ENCODE measurements at regions not wholly inside any gene's neighbourhood (a gene's known extent, or its start where the extent isn't known, plus 50 kb on each side); places are given as distances from the start of the nearest gene placed in this dataset.

DNA sequence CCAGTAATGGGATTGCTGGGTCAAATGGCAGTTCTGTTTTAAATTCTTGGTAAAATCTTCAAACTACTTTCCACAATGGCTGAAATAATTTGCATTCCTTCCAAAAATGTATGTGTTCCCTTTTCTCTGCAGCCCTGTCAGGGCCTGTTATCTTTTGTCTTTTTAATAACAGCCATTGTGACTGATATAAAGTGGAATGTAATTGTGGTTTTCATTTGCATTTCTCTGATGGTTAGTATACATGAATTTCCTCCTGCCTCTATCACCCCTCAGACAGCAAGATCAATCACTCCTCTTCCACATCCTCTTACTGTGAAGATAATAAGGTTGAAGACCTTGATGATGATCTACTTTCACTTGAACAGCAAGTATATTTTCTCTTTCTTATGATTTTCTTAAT lies 304.8 kb upstream of the FSIP2 start:
- no peaks in the 10 kb centered on the region for H3K36me3 ChIP-seq (ENCODE audit: control insufficient read depth, insufficient read depth, low read length)
- ChIA-PET CTCF (no interaction called here), POLR2A (no interaction called here)
- no peak for DNase-seq (ENCODE audit: low read depth, low spot score)
- no peak overlapping the region for H3K27ac ChIP-seq (ENCODE audit: low read length)
- intact Hi-C loops (cut with micrococcal nuclease; ENCODE audit: unreplicated experiment), result no loop called here
- no peaks in the 10 kb centered on the region for H3K4me1 ChIP-seq (ENCODE audit: control insufficient read depth, insufficient read depth, low read length)
- in situ Hi-C loops (cut with HindIII; ENCODE audit: low pct_unique_long_range_greater_than_20kb, low sequenced_read_pairs), result no loop called here
- ATAC-seq, result no peak
- H3K9me3 ChIP-seq (ENCODE audit: control insufficient read depth, insufficient read depth, low read depth, low read length), result no peaks in the 10 kb centered on the region
- BruUV-seq (replicated peaks), result no TSS peak
- TF ChIP-seq, protein P1, sequence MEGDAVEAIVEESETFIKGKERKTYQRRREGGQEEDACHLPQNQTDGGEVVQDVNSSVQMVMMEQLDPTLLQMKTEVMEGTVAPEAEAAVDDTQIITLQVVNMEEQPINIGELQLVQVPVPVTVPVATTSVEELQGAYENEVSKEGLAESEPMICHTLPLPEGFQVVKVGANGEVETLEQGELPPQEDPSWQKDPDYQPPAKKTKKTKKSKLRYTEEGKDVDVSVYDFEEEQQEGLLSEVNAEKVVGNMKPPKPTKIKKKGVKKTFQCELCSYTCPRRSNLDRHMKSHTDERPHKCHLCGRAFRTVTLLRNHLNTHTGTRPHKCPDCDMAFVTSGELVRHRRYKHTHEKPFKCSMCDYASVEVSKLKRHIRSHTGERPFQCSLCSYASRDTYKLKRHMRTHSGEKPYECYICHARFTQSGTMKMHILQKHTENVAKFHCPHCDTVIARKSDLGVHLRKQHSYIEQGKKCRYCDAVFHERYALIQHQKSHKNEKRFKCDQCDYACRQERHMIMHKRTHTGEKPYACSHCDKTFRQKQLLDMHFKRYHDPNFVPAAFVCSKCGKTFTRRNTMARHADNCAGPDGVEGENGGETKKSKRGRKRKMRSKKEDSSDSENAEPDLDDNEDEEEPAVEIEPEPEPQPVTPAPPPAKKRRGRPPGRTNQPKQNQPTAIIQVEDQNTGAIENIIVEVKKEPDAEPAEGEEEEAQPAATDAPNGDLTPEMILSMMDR (IDR thresholded peaks at IDR 0.05), result no peak
- no peak for TF ChIP-seq POLR2AphosphoS5 (IDR thresholded peaks at IDR 0.05; ENCODE audit: low read depth, low read length)
- TF ChIP-seq, protein P2, sequence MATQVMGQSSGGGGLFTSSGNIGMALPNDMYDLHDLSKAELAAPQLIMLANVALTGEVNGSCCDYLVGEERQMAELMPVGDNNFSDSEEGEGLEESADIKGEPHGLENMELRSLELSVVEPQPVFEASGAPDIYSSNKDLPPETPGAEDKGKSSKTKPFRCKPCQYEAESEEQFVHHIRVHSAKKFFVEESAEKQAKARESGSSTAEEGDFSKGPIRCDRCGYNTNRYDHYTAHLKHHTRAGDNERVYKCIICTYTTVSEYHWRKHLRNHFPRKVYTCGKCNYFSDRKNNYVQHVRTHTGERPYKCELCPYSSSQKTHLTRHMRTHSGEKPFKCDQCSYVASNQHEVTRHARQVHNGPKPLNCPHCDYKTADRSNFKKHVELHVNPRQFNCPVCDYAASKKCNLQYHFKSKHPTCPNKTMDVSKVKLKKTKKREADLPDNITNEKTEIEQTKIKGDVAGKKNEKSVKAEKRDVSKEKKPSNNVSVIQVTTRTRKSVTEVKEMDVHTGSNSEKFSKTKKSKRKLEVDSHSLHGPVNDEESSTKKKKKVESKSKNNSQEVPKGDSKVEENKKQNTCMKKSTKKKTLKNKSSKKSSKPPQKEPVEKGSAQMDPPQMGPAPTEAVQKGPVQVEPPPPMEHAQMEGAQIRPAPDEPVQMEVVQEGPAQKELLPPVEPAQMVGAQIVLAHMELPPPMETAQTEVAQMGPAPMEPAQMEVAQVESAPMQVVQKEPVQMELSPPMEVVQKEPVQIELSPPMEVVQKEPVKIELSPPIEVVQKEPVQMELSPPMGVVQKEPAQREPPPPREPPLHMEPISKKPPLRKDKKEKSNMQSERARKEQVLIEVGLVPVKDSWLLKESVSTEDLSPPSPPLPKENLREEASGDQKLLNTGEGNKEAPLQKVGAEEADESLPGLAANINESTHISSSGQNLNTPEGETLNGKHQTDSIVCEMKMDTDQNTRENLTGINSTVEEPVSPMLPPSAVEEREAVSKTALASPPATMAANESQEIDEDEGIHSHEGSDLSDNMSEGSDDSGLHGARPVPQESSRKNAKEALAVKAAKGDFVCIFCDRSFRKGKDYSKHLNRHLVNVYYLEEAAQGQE (IDR thresholded peaks at IDR 0.05; ENCODE audit: insufficient read depth in 1 of 2, low read depth in 2 of 2, low read length in 1 of 2), result no peak
- no peak for TF ChIP-seq TCF7L2 (IDR thresholded peaks at IDR 0.05; ENCODE audit: low read depth, low read length)
- TF ChIP-seq SIN3A (IDR thresholded peaks at IDR 0.05; ENCODE audit: borderline replicate concordance, insufficient read depth, low read depth, low read length), result no peak
- H3K27me3 ChIP-seq (ENCODE audit: control insufficient read depth, insufficient read depth, low read length), result no peaks in the 10 kb centered on the region
- no peak overlapping the region for H3K4me3 ChIP-seq (ENCODE audit: low read depth in 2 of 2, low read length in 2 of 2)

DNA sequence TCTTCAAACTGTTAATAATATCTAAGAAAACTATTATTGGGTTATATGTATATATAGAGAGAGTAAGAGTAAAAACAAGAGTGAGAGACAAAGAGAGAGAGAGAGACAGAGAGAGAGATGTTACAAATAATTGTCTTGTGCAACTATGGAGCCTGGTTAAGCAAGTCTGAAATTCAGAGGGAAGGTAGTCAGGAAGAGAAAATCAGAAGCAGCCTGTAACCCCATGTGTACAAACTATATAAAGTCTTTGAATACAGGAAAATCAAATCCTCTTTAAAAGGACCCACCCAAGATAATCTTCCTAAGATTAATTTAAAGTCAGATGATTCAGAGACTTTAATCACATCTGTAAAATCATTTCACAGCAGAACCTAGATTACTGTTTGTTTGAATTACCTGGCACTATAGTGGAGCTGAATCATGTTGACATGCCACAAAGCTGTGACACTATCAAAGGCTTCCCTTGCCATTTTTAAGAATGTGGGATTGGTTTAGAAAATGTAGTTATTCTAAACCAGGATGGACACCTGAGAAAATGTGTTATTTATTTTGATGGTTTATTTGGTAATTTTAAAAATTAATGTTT lies 301.7 kb upstream of the FSIP2 start:
- H3K4me1 ChIP-seq (ENCODE audit: control insufficient read depth, insufficient read depth, low read length), result no peaks in the 10 kb centered on the region
- DNase-seq (ENCODE audit: low read depth, low spot score), result no peak
- no peaks in the 10 kb centered on the region for H3K27me3 ChIP-seq (ENCODE audit: control insufficient read depth, insufficient read depth, low read length)
- no peaks in the 10 kb centered on the region for H3K36me3 ChIP-seq (ENCODE audit: control insufficient read depth, insufficient read depth, low read length)
- ATAC-seq, result no peak
- TF ChIP-seq POLR2AphosphoS5 (IDR thresholded peaks at IDR 0.05; ENCODE audit: low read depth, low read length) (no peak), TCF7L2 (IDR thresholded peaks at IDR 0.05; ENCODE audit: low read depth, low read length) (no peak), SIN3A (IDR thresholded peaks at IDR 0.05; ENCODE audit: borderline replicate concordance, insufficient read depth, low read depth, low read length) (no peak)
- TF ChIP-seq, protein P2 (IDR thresholded peaks at IDR 0.05; ENCODE audit: insufficient read depth in 1 of 2, low read depth in 2 of 2, low read length in 1 of 2), result no peak
- TF ChIP-seq, protein P1 (IDR thresholded peaks at IDR 0.05), result no peak
- POLR2A ChIA-PET, result no interaction called here
- H3K9me3 ChIP-seq (ENCODE audit: control insufficient read depth, insufficient read depth, low read depth, low read length), result no peaks in the 10 kb centered on the region
- H3K27ac ChIP-seq (ENCODE audit: low read length), result no peak overlapping the region
- in situ Hi-C loops (cut with HindIII; ENCODE audit: low pct_unique_long_range_greater_than_20kb, low sequenced_read_pairs) (no loop called here), intact Hi-C loops (cut with micrococcal nuclease; ENCODE audit: unreplicated experiment) (no loop called here)
- no TSS peak for BruUV-seq (replicated peaks)
- no peak overlapping the region for H3K4me3 ChIP-seq (ENCODE audit: low read depth in 2 of 2, low read length in 2 of 2)
- CTCF ChIA-PET, result no interaction called here

Data from Panc1 (cell line).